ENCODE measurements at regions not wholly inside any gene's neighbourhood (a gene's known extent, or its start where the extent isn't known, plus 50 kb on each side); places are given as distances from the start of the nearest gene placed in this dataset.

GRCh38 chr19:34066007-34066643 lies 106.2 kb upstream of the LSM14A start:
- TF ChIP-seq, protein P1, sequence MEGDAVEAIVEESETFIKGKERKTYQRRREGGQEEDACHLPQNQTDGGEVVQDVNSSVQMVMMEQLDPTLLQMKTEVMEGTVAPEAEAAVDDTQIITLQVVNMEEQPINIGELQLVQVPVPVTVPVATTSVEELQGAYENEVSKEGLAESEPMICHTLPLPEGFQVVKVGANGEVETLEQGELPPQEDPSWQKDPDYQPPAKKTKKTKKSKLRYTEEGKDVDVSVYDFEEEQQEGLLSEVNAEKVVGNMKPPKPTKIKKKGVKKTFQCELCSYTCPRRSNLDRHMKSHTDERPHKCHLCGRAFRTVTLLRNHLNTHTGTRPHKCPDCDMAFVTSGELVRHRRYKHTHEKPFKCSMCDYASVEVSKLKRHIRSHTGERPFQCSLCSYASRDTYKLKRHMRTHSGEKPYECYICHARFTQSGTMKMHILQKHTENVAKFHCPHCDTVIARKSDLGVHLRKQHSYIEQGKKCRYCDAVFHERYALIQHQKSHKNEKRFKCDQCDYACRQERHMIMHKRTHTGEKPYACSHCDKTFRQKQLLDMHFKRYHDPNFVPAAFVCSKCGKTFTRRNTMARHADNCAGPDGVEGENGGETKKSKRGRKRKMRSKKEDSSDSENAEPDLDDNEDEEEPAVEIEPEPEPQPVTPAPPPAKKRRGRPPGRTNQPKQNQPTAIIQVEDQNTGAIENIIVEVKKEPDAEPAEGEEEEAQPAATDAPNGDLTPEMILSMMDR (IDR thresholded peaks at IDR 0.05): no peak
- TF ChIP-seq POLR2A (IDR thresholded peaks at IDR 0.05) (no peak), EP300 (IDR thresholded peaks at IDR 0.05) (no peak)

Data from suprapubic skin (tissue), 3 donors.